Vagina (tissue), 2 donors: ENCODE measurements at regions not wholly inside any gene's neighbourhood (a gene's known extent, or its start where the extent isn't known, plus 50 kb on each side); places are given as distances from the start of the nearest gene placed in this dataset.

Experiments
- CTCF ChIP-seq, 3 experiments: fragments of 450-650 bp in 2 of 3; fragments of 200-600 bp in 1 of 3; sonication (generic) in 1 of 3; IDR thresholded peaks; one replicate each; pipeline ENCODE4 v1.5.1; 2017 to 2019; ENCODE audit warnings: antibody characterized with exemption in 3 of 3, mild to moderate bottlenecking in 2 of 3, moderate library complexity in 2 of 3
- POLR2A ChIP-seq, 2 donors: fragments of 450-650 bp; IDR thresholded peaks; one replicate each; pipeline ENCODE4 v1.6.1; 2017; ENCODE audit warnings: antibody characterized with exemption in 2 of 2, mild to moderate bottlenecking in 2 of 2, moderate library complexity in 2 of 2

GRCh38 chr16:86068722-86069121 lies 169.8 kb downstream of the IRF8 start:
- TF ChIP-seq CTCF (IDR thresholded peaks at IDR 0.05) (no peak), POLR2A (IDR thresholded peaks at IDR 0.05) (no peak)
